ENCODE measurements at regions not wholly inside any gene's neighbourhood (a gene's known extent, or its start where the extent isn't known, plus 50 kb on each side); places are given as distances from the start of the nearest gene placed in this dataset.
A peak's percentile ranks its signal among the peaks of the same experiment; 100 is the strongest.
"Not testable (repeated sequence)": the region's sequence is repeated elsewhere in the genome, so short reads cannot be mapped to it uniquely, and the experiment has no call there.

DNA sequence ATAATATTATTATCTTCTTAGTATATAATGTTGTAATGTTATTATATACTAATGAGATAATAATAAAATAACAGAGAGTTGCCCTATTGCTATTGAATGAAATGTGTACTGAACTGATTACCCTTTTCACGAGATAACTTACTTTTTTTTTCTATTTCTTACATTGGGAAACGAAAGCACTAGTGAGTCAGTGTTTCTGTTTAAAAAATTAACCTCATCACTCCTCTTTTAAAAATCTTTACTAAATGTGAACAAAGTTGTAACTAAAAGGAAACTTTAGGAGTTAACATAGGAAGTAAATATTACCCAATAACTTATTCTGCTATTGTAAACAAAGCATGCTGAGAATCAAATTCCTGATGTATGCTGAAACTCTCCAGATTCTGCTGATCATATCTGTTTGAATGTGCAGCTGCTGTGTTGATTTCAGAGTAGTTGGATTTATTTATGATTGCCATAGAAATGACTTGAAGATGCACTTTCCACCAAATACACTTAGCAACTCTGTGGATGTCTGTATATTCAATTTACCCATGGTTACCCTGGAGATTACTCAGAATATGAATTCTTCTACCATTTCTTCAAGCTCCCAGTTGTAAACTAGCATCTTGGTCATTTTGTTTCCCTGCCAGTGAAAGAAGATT lies 523.4 kb downstream of the TENT5A start:
- DNase-seq = no peak

DNA sequence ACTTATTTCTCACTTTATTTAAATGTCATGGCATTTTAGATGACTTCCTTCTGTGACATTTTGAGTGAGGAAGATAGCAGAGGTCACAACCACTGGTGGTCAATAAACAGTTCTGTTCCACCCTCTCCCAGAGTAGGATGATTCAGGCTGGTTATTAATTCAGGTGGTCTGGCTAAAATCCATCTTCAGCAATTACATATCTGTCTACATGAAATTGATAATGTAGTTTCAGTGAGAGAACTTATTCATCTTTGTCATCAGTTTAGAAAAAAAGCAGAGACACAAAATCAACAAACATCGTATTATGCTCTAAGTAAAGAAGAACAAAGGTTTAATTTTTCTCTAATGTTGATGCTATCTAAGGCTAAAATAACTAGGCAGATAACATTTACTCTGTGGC lies 525.5 kb downstream of the TENT5A start:
- DNase-seq = no peak

DNA sequence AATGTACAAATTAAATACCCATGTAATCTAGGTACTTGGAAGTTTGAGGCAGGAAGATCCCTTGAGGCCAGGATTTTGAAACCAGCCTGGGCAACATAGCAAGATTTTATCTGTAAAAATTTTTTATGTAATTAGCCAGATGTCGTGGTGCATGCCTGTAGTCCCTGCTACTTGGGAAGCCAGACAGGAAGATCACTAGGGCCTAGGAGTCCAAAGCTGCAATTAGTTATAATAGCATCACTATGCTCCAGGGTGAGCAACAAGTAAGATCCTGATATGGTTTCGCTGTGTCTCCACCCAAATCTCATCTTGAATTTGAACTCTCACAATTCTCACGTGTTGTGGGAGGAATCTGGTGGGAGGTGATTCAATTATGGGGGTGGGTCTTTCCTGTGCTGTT lies 535.8 kb downstream of the TENT5A start:
- DNase-seq = no peak

DNA sequence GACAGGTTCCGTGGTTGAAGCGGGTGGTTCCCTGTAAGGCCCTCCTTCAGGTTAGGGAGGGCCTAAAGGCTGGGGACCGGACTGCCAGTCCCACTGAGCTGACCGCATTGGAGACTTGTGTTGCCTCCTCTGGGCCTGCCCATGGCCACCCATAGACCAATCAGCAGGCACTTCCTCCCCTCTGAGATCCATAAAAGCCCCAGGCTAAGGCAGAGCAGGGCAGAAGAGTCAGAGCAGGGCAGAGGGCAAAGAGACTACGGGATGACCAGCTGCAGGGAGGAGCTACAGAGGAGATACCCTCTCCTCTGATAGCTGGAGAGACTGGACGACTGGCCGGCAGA lies 537.4 kb downstream of the TENT5A start:
- DNase-seq = no peak

DNA sequence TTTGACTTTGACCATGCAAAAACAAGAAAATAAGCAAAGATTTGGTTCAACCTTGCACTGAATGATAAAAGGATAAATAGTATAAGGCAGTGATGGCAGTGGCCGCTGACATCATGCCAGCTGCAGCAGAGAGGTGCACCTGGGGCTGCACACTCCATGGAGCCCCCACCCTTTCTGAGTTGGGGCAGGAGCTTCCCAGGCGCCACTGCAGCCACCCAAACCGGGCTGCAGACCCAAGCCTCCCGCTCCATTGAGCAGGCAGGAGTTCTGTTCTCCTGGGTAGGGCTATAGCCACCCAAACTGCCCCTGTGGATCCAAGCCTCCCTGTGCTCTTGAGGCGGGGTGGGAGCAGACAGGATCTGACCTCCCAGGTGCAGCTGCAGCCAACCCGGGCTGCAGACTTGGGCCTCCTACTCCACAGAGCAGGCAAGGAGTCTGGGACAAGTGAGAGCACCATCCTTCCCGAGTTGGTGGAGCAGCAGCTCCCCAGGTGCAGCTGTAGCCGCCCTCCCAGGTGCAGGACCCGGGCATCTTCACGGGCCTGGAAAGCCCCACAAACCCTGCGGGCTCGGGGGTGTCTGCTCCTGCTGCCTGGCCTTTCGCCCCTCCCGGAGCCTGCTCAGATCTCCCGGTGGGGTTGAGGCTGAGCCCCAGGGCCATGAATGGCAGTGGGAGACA lies 537.9 kb downstream of the TENT5A start:
- no peak for DNase-seq

DNA sequence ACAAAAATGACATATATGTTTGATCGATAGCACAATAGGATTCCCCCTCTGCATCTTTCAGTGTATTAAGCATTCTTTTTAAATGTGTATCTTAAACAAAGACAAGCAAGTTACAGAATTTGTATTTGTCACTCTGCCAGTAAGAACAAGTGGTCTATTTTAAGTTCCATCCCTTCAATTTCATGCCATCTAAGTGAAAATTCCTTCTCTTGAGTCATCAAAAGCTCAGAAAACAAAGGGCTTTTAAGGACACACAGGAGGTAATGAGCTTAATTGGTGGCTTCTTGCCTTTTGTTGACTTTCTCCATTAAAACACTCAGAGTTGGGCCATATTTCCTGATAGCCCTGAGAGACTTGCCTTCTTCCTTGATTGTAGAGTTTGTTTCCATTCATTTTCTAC lies 547.8 kb downstream of the TENT5A start:
- no peak for DNase-seq

GRCh38 chr6:81194374-81194773 lies 558.1 kb downstream of the TENT5A start:
- no peak for DNase-seq

DNA sequence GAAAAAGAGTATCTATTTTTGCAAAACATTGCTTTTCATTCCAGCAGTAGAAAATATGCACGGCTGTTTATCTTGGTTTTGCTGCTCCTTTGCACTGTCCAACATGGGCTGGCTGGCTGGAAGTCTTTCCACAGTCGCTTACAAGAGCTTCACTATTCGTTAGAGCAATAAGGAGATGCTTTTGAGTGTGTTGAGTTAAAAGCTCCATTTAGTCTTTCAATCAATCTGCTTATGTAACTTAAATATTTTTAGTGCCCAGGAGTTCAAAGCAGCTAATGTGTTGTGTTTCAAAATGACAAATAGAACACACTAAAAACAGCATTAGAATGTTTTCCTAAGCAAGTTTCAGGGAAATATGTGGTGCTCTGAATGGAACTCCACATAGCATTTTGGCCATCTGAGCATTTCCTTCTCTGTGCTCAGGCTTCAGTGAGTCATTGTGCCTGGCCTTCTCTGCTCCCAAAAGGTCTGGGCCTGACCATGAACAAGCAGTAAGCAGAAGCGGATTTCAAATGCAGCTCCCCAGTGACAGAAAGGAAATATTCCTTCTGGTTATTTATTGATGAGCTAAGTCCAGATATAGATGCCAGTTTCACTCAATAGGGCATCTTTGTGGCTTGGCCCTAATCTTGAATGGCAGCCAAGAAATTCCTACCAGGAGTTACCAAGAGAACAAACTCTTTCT lies 580.3 kb downstream of the TENT5A start:
- DNase-seq = no peak

GRCh38 chr6:81169166-81169565 lies 583.3 kb downstream of the TENT5A start:
- DNase-seq = no peak

- DNase-seq = no peak
Observed at GRCh38 chr6:81166770-81167169, 585.7 kb downstream of the TENT5A start.

- no peak for DNase-seq
Observed at GRCh38 chr6:81158956-81159355, 593.5 kb downstream of the TENT5A start.

DNA sequence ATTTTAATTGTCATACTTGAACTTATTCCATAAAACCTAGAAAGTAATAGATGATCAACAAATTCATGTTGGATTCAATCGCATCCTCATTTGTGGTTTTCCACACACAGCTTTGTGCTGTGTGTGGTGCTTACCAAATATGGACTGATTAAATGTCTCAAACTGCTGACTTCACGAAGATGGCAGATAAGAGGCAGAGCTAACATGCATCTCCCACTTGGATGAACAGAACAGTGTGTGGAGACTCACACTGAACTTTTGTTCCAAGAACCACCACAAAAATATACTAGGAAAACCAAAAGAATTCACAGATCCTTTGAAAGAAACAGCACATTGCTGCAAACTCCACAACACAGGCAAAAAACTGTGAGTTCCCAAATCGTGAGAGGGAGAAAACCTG lies 603.7 kb downstream of the TENT5A start:
- DNase-seq = no peak

DNA sequence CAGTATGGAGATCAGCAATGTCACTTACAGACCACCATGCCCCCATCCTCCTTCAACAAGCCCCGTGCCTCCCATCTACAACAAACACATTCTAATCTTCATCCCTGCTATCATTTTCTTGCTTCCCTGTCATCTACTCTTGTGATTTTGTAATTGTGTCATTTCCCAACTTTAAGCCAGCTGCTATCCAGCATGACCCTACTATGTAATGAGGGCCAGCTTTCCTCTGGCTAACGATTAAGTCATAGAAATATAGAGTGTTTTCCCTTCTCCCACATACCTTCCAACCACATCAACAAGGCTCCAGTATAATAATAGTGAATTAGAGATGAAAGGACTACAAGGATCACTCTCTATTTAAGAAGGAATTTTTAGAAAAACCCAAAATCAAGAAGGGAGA lies 607.0 kb downstream of the TENT5A start:
- DNase-seq = no peak

- no peak for DNase-seq
Observed at GRCh38 chr6:81144346-81144745, 608.1 kb downstream of the TENT5A start.

DNA sequence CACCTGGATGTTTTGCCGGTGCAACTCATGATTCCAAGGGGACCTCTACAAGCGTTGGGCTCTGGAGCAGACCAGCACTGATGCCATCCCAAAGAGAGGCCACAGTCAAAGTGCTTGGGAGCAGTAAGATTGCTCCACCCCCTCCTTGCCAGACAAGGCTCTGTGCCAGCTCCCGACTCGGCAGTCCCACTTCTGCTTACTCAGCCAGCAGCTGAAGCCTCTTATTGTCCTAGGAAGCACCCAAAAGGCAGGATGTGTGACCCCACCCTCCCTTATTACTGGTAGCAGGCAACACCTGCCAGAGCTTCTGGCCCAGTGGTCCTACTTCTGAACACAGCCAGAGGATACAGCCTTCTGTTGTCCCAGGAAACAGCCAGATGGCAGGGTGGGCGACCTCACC lies 614.2 kb downstream of the TENT5A start:
- DNase-seq = no peak

- DNase-seq = peak in 1 of 2 donors; percentile 38
Observed at GRCh38 chr6:81130969-81131368, 621.5 kb downstream of the TENT5A start.

GRCh38 chr6:81130061-81130460 lies 622.4 kb downstream of the TENT5A start:
- DNase-seq = no peak

- no peak for DNase-seq
Observed at GRCh38 chr6:81128671-81129070, 623.8 kb downstream of the TENT5A start.

DNA sequence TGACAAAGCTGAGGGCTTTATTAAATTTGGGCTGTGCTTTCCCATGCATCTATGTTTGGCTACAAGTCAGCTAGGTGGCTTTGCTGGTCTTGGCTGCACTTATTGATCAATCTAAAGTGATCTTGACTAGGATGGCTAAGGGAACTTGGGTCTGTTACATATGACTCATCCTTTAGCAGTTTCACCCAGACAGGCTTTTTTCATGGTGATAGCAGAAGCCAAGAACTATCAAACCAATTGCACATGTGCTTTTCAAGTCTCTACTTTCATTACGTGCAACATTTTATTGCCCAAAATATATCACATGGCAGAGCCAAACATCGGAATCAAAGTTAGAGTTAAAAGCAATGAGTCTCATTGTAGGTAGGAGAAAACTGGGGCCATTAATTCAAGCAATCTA lies 626.3 kb downstream of the TENT5A start:
- DNase-seq = no peak

DNA sequence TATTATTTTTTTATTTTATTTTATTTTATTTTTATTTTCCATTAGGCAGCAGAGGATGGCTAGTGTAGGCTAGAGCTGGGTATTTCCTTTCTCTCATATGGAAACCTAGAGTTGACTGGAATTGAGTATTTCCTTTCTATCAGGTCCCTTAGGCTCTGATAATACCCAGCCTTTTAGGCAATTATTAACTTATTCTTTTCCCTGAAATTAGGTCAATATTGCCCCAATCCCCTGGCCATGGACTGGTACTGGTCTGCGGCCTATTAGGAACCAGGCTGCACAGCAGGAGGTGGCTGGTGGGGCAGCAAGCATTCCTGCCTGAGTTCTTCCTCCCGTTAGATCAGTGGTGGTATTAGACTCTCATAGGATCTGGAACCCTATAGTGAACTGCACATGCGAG lies 632.2 kb downstream of the TENT5A start:
- DNase-seq = no peak

DNA sequence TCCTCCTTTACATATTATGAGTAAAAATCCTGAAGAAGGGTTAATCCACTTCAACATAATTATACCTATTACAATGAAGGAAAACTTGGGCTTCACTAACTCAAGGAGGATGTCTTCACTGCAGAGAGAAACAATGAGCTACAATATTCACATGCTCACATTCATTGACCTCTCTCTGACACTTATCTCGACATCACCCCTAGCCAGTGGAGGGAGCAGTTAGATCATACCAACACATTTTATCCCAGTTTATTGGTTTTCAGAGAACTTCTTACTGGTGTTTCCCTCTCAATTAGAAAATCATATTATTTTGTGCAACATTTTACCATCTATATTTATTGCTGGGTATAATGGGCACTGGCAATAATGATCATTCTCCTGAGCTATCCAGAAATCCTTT lies 646.5 kb downstream of the TENT5A start:
- DNase-seq = no peak

GRCh38 chr6:81098109-81098814 lies 654.2 kb downstream of the TENT5A start:
- DNase-seq = no peak

- DNase-seq = not testable (repeated sequence)
Observed at GRCh38 chr6:81096464-81096863, 656.0 kb downstream of the TENT5A start.

DNA sequence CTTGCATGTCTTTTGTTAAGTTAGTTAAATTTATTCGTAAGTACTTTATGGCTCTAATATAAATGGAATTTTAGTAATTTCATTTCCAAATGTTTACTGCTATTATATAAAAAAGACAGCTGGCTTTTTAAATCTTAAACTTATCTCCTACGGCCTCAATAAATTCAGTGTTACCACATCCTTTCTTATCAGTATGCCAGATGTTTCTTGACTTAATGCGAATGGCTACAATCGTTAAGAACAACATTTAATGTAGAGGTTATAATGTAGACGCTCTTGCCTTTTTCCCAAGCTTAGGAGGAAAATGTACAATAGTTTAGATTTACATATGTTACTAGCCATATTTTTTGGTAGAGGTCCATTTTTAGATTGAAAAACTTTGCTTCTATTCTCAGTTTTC lies 659.4 kb downstream of the TENT5A start:
- DNase-seq = no peak
